HL-60 (cell line): ENCODE measurements at regions not wholly inside any gene's neighbourhood (a gene's known extent, or its start where the extent isn't known, plus 50 kb on each side); places are given as distances from the start of the nearest gene placed in this dataset.

Source experiments
- CTCF ChIP-seq: IDR thresholded peaks from one replicate; pipeline ENCODE4 v1.5.1; 2011; ENCODE audit warnings: low read length, control low read depth, inconsistent platforms; ENCODE audit not compliant: insufficient read depth
- REST ChIP-seq: IDR thresholded peaks from 2 replicates; pipeline ENCODE4 v1.6.1; 2012; ENCODE audit warnings: low read depth; ENCODE audit not compliant: insufficient replicate concordance

GRCh38 chr17:53016085-53016484 lies 806.6 kb upstream of the KIF2B start:
- TF ChIP-seq CTCF (no peak), REST (no peak)
